K562 (cell line): ENCODE measurements at regions not wholly inside any gene's neighbourhood (a gene's known extent, or its start where the extent isn't known, plus 50 kb on each side); places are given as distances from the start of the nearest gene placed in this dataset.
"Not testable (repeated sequence)": the region's sequence is repeated elsewhere in the genome, so short reads cannot be mapped to it uniquely, and the experiment has no call there.

Experiments used
- ATAC-seq: fragments of 200-7000 bp; cut with Tn5 transposase; 3 replicates; pipeline ENCODE4 v1.9.1; 2020; ENCODE audit warnings: moderate library complexity
- BruUV-seq: library from RNA; stranded (reverse); fragments of 400-500 nt; replicated peaks from 2 replicates; lab custom pipeline; 2021; lab: Mats Ljungman, UMichigan
- CTCF ChIA-PET: fragments of 300-600 bp; formaldehyde crosslinking; extraction: SDS; loops from one replicate; lab custom pipeline; 2021; ENCODE audit warnings: low intra/inter-chr PET ratio; lab: Yijun Ruan, JAX
- POLR2A ChIA-PET: fragments of 300-600, 350-650 bp; sonication (Branson Sonifier 250); formaldehyde crosslinking; extraction: SDS; loops from one replicate; lab custom pipeline; 2021; ENCODE audit warnings: antibody characterized with exemption, inconsistent platforms; lab: Yijun Ruan, JAX
- DNase-seq, 4 experiments: peaks; one replicate each; pipeline versions ENCODE4 v3.0.0 to v3.0.0-alpha.2; 2011 to 2018; ENCODE audit warnings: low spot score in 3 of 4, mixed read lengths in 3 of 4; ENCODE audit errors: extremely low read depth in 1 of 4
- FAIRE-seq: peaks from 2 replicates; lab custom pipeline; 2011; peaks lifted over from hg19 to GRCh38; lab: Jason Lieb, UNC
- H2AFZ ChIP-seq: 2 replicates; pipeline ENCODE4 v1.6.0; 2011; ENCODE audit warnings: low read depth, low read length, control low read depth, inconsistent platforms
- H3K27ac ChIP-seq: fragments of 200-600 bp; 3 replicates; pipeline ENCODE4 v1.8.0; 2011; ENCODE audit warnings: low read depth, mild to moderate bottlenecking, control low read depth, inconsistent platforms, low read length, moderate library complexity, mixed read lengths; ENCODE audit errors: extremely low read depth
- H3K27me3 ChIP-seq, 2 experiments: fragments of 300-600 bp in 1 of 2; 2 replicates in 1 of 2; 3 replicates in 1 of 2; pipeline versions ENCODE4 v1.6.0 to v1.8.0; 2011; ENCODE audit warnings: inconsistent platforms in 2 of 2, low read length in 2 of 2, mild to moderate bottlenecking in 1 of 2, mixed read lengths in 1 of 2, moderate library complexity in 1 of 2; ENCODE audit not compliant: control insufficient read depth in 2 of 2, insufficient read depth in 2 of 2
- H3K36me3 ChIP-seq: fragments of 300-600 bp; 3 replicates; pipeline ENCODE4 v1.8.0; 2011; ENCODE audit warnings: mild to moderate bottlenecking, low read length, inconsistent platforms; ENCODE audit not compliant: control insufficient read depth, insufficient read depth
- H3K4me1 ChIP-seq, 2 experiments: fragments of 200-600 bp in 1 of 2; replicated peaks in 1 of 2; 2 replicates in 1 of 2; 3 replicates in 1 of 2; pipeline versions ENCODE4 v1.5.1 to v1.8.0; 2011; ENCODE audit warnings: inconsistent platforms in 2 of 2, low read length in 2 of 2, mild to moderate bottlenecking in 1 of 2, mixed read lengths in 1 of 2, moderate library complexity in 1 of 2; ENCODE audit not compliant: control insufficient read depth in 2 of 2, insufficient read depth in 2 of 2
- H3K4me2 ChIP-seq: 2 replicates; pipeline ENCODE4 v1.6.1; 2011; ENCODE audit warnings: low read length, control low read depth, inconsistent platforms, mixed read lengths; ENCODE audit not compliant: insufficient read depth
- H3K4me3 ChIP-seq: fragments of 200-600 bp; sonication (generic), shearing (Covaris generic); 2 replicates; pipeline ENCODE4 v1.5.1; 2016; ENCODE audit warnings: control low read depth, inconsistent platforms
- H3K79me2 ChIP-seq: fragments of 200-600 bp; 3 replicates; pipeline ENCODE4 v1.8.0; 2011; ENCODE audit warnings: low read length, inconsistent platforms; ENCODE audit not compliant: control insufficient read depth, insufficient read depth
- H3K9ac ChIP-seq, 2 experiments: 2 replicates each; pipeline versions ENCODE4 v1.6.0 to v1.6.1; 2011; ENCODE audit warnings: low read depth in 2 of 2, low read length in 2 of 2, control low read depth in 1 of 2, inconsistent platforms in 1 of 2, mild to moderate bottlenecking in 1 of 2, mixed read lengths in 1 of 2; ENCODE audit not compliant: insufficient read depth in 1 of 2
- H3K9me1 ChIP-seq: one replicate; pipeline ENCODE4 v1.6.0; 2011; ENCODE audit warnings: inconsistent platforms, mild to moderate bottlenecking, low read length, moderate library complexity; ENCODE audit not compliant: control insufficient read depth, insufficient read depth
- H3K9me3 ChIP-seq: replicated peaks from 2 replicates; pipeline ENCODE4 v1.5.1; 2011; ENCODE audit warnings: low read depth, low read length, inconsistent platforms; ENCODE audit not compliant: control insufficient read depth, insufficient read depth
- H4K20me1 ChIP-seq: replicated peaks from 2 replicates; pipeline ENCODE4 v1.6.1; 2011; ENCODE audit warnings: low read length, inconsistent platforms, mixed read lengths; ENCODE audit not compliant: control insufficient read depth, insufficient read depth
- ATF7 ChIP-seq: fragments of 450-650 bp; IDR thresholded peaks from 2 replicates; pipeline ENCODE4 v1.7.1; 2014; ENCODE audit warnings: mild to moderate bottlenecking, moderate library complexity
- WGBS: fragments of 100-300 bp; shearing (Covaris generic); methylation state at CpG from one replicate; pipeline ENCODE4 v1.1.6; 2016; ENCODE audit warnings: low coverage, mixed read lengths; ENCODE audit not compliant: insufficient coverage; ENCODE audit errors: missing lambda C conversion rate; 5-methylcytosine and 5-hydroxymethylcytosine counted together
- in situ Hi-C: fragments of 300-500 bp; cut with MboI; formaldehyde crosslinking; loops from 4 replicates; pipeline ENCODE4 v1.15.0; 2018; ENCODE audit warnings: inconsistent platforms, mixed read lengths
- intact Hi-C: fragments of 100-400 bp; cut with micrococcal nuclease; formaldehyde crosslinking; loops from 2 replicates; pipeline ENCODE4 v1.14.2; 2022
- TF ChIP-seq, protein P1 (sequence below), 2 experiments: fragments of 450-650 bp in 1 of 2; sonication (generic) in 1 of 2; formaldehyde crosslinking in 1 of 2; IDR thresholded peaks in 1 of 2; conservative IDR thresholded peaks in 1 of 2; 2 replicates each; pipeline versions ENCODE4 v1.6.1 to v1.8.1; 2016 to 2023; ENCODE audit warnings: mild to moderate bottlenecking in 2 of 2, moderate library complexity in 2 of 2, inconsistent platforms in 1 of 2, missing genetic modification reagents in 1 of 2

DNA sequence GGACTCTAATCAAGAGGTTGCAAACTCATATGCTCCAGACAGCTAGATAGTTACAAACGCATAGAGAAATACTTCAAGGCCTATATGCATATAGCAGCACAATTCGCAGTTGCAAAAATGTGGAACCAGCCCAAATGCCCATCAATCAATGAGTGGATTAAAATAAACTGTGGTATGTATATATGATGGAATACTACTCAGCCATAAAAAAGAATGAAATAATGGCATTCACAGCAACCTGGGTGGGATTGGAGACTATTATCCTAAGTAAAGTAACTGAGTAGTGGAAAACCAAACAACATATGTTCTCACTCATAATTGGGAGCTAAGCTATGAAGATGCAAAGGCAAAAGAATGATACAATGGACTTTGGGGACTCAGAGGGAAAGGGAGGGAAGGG, 65.0 kb upstream of the ARRDC3 start:
- ATAC-seq, H3K36me3 ChIP-seq, CTCF ChIA-PET, H3K27ac ChIP-seq, H3K9me1 ChIP-seq, FAIRE-seq, intact Hi-C loops, DNase-seq, H4K20me1 ChIP-seq, H3K27me3 ChIP-seq, H3K79me2 ChIP-seq, H3K4me2 ChIP-seq, H3K4me1 ChIP-seq, H3K9ac ChIP-seq, H3K4me3 ChIP-seq, H2AFZ ChIP-seq, H3K9me3 ChIP-seq, in situ Hi-C loops, BruUV-seq: not testable (repeated sequence)
- 5% methylated on average over 2 of the region's 2 CpGs for WGBS
- POLR2A ChIA-PET, result interaction anchor here (0.6 kb wide), 1 partner anchor 537 kb away, joined by 4 read pairs; no protein-coding TSS in a partner anchor

DNA sequence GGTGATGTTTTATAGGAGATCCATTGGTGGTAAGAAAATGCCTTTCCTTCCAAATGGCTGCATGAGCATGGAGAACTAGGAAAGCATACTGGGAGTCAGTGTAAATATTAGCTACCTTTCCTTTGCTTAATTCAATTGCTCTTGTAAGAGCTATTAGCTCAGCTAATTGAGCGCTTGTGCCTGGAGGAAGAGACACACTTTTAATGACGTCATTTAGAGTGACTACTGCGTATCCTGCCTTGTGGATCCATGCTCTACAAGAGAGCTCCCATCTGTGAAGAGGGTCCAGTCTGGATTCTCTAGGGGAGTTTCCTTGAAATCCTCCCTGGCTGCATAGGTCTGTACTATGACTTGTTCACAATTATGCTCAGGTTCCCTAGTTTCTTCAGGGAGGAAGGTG, 63.8 kb upstream of the ARRDC3 start:
- in situ Hi-C loops, POLR2A ChIA-PET: not testable (repeated sequence)

More for the DNA sequence above, 63.8 kb upstream of the ARRDC3 start:
- BruUV-seq, H3K79me2 ChIP-seq, H3K27me3 ChIP-seq, CTCF ChIA-PET, H3K27ac ChIP-seq, FAIRE-seq, H4K20me1 ChIP-seq, H2AFZ ChIP-seq, H3K9me1 ChIP-seq, H3K36me3 ChIP-seq, H3K4me3 ChIP-seq, H3K9ac ChIP-seq, ATAC-seq, H3K4me1 ChIP-seq, DNase-seq, intact Hi-C loops, H3K4me2 ChIP-seq, H3K9me3 ChIP-seq: not testable (repeated sequence)
- peak; percentile 65 for TF ChIP-seq ATF7
- TF ChIP-seq, protein P1, sequence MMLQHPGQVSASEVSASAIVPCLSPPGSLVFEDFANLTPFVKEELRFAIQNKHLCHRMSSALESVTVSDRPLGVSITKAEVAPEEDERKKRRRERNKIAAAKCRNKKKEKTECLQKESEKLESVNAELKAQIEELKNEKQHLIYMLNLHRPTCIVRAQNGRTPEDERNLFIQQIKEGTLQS (IDR thresholded peaks at IDR 0.05), result peak; percentile 50
- TF ChIP-seq, protein P1 (CRISPR knock-in tag; conservative IDR thresholded peaks at IDR 0.05), result not testable (repeated sequence)
- WGBS, result 3% methylated on average over 3 of the region's 3 CpGs
